Fibroblast of lung (primary cell): ENCODE measurements at regions not wholly inside any gene's neighbourhood (a gene's known extent, or its start where the extent isn't known, plus 50 kb on each side); places are given as distances from the start of the nearest gene placed in this dataset.
"Not testable (repeated sequence)": the region's sequence is repeated elsewhere in the genome, so short reads cannot be mapped to it uniquely, and the experiment has no call there.

Experiments
- DNase-seq, 2 donors: peaks; one replicate each; pipeline versions ENCODE4 v3.0.0 to v3.0.0-alpha.2; 2010; ENCODE audit warnings: low read depth in 2 of 2
- H2AFZ ChIP-seq: 2 replicates; pipeline ENCODE4 v1.5.1; 2012; ENCODE audit warnings: low read length, control low read depth, inconsistent platforms
- H3K27ac ChIP-seq: 2 replicates; pipeline ENCODE4 v1.5.1; 2011; ENCODE audit warnings: low read length, control low read depth; ENCODE audit not compliant: insufficient read depth
- H3K27me3 ChIP-seq: 2 replicates; pipeline ENCODE4 v1.5.1; 2011; ENCODE audit warnings: mild to moderate bottlenecking, low read length; ENCODE audit not compliant: control insufficient read depth, insufficient read depth
- H3K36me3 ChIP-seq: 2 replicates; pipeline ENCODE4 v1.5.1; 2011; ENCODE audit warnings: low read length; ENCODE audit not compliant: control insufficient read depth, insufficient read depth
- H3K4me1 ChIP-seq: 2 replicates; pipeline ENCODE4 v1.5.1; 2011; ENCODE audit warnings: low read length; ENCODE audit not compliant: control insufficient read depth, insufficient read depth; ENCODE audit errors: extremely low read depth
- H3K4me2 ChIP-seq: 2 replicates; pipeline ENCODE4 v1.5.1; 2011; ENCODE audit warnings: low read length, control low read depth; ENCODE audit not compliant: insufficient read depth; ENCODE audit errors: extremely low read depth
- H3K4me3 ChIP-seq, 4 experiments: fragments of 200-600 bp in 1 of 4; sonication (generic) in 1 of 4; replicated peaks in 1 of 4; 2 replicates each; pipeline ENCODE4 v1.5.1; 2011 to 2016; ENCODE audit warnings: low read length in 4 of 4, low read depth in 3 of 4, mild to moderate bottlenecking in 3 of 4, control low read depth in 2 of 4, inconsistent platforms in 1 of 4, mixed read lengths in 1 of 4; ENCODE audit not compliant: insufficient read depth in 1 of 4; ENCODE audit errors: control extremely low read depth in 1 of 4
- H3K79me2 ChIP-seq: 2 replicates; pipeline ENCODE4 v1.5.1; 2012; ENCODE audit warnings: mild to moderate bottlenecking, low read length, inconsistent platforms; ENCODE audit not compliant: control insufficient read depth, insufficient read depth
- H3K9ac ChIP-seq: 2 replicates; pipeline ENCODE4 v1.5.1; 2011; ENCODE audit warnings: mild to moderate bottlenecking, low read length, control low read depth; ENCODE audit not compliant: insufficient read depth
- H3K9me3 ChIP-seq: 2 replicates; pipeline ENCODE4 v1.5.1; 2012; ENCODE audit warnings: low read depth, low read length; ENCODE audit not compliant: control insufficient read depth, insufficient read depth
- H4K20me1 ChIP-seq: 2 replicates; pipeline ENCODE4 v1.5.1; 2011; ENCODE audit warnings: low read length; ENCODE audit not compliant: control insufficient read depth, insufficient read depth; ENCODE audit errors: extremely low read depth
- CTCF ChIP-seq, 2 donors: IDR thresholded peaks in 1 of 2; conservative IDR thresholded peaks in 1 of 2; 1 replicate in 1 of 2; 2 replicates in 1 of 2; pipeline ENCODE4 v1.5.1; 2011 to 2012; ENCODE audit warnings: low read length in 2 of 2, control low read depth in 1 of 2, inconsistent platforms in 1 of 2, low read depth in 1 of 2, mild to moderate bottlenecking in 1 of 2
- EZH2 ChIP-seq: IDR thresholded peaks from 2 replicates; pipeline ENCODE4 v1.5.1; 2012; ENCODE audit warnings: low read length, control low read depth, mild to moderate bottlenecking; ENCODE audit errors: missing control alignments

GRCh38 chr1:194629011-194629410 lies 1442.6 kb upstream of the B3GALT2 start:
- H3K79me2 ChIP-seq: no peaks in the 10 kb centered on the region
- no peaks in the 10 kb centered on the region for H4K20me1 ChIP-seq
- peak in 1 of 2 donors; percentile 28 for DNase-seq
- no peaks in the 10 kb centered on the region for H3K36me3 ChIP-seq
- no peak overlapping the region for H3K4me3 ChIP-seq
- no peak overlapping the region for H3K27ac ChIP-seq
- no peaks in the 10 kb centered on the region for H3K27me3 ChIP-seq
- H2AFZ ChIP-seq: no peak overlapping the region
- no peak overlapping the region for H3K4me2 ChIP-seq
- H3K4me1 ChIP-seq: no peaks in the 10 kb centered on the region
- TF ChIP-seq EZH2: no peak
- no peak for TF ChIP-seq CTCF (conservative IDR thresholded peaks at IDR 0.05 in 1 of 2, IDR thresholded peaks at IDR 0.05 in 1 of 2; ENCODE audit: low read depth in 1 of 2, low read length in 2 of 2)
- no peaks in the 10 kb centered on the region for H3K9me3 ChIP-seq
- H3K9ac ChIP-seq: no peak overlapping the region

GRCh38 chr1:194624833-194625232 lies 1438.4 kb upstream of the B3GALT2 start:
- Histone ChIP-seq H3K27ac (no peak overlapping the region), H3K4me1 (no peaks in the 10 kb centered on the region), H3K9me3 (no peaks in the 10 kb centered on the region), H3K4me2 (no peak overlapping the region), H4K20me1 (no peaks in the 10 kb centered on the region), H3K27me3 (no peaks in the 10 kb centered on the region), H3K79me2 (no peaks in the 10 kb centered on the region), H3K4me3 (no peak overlapping the region), H2AFZ (no peak overlapping the region), H3K36me3 (no peaks in the 10 kb centered on the region), H3K9ac (no peak overlapping the region)
- no peak for TF ChIP-seq CTCF (conservative IDR thresholded peaks at IDR 0.05 in 1 of 2, IDR thresholded peaks at IDR 0.05 in 1 of 2; ENCODE audit: low read depth in 1 of 2, low read length in 2 of 2)
- TF ChIP-seq EZH2: no peak
- DNase-seq: no peak

- Histone ChIP-seq H3K4me2 (no peak overlapping the region), H4K20me1 (no peaks in the 10 kb centered on the region), H2AFZ (no peak overlapping the region), H3K27me3 (no peaks in the 10 kb centered on the region), H3K36me3 (no peaks in the 10 kb centered on the region), H3K9me3 (no peaks in the 10 kb centered on the region), H3K4me1 (no peaks in the 10 kb centered on the region), H3K9ac (no peak overlapping the region), H3K4me3 (no peak overlapping the region), H3K79me2 (no peaks in the 10 kb centered on the region), H3K27ac (no peak overlapping the region)
- no peak for TF ChIP-seq CTCF (conservative IDR thresholded peaks at IDR 0.05 in 1 of 2, IDR thresholded peaks at IDR 0.05 in 1 of 2; ENCODE audit: low read depth in 1 of 2, low read length in 2 of 2)
- no peak for DNase-seq
Measured at GRCh38 chr1:194618101-194618500, 1431.7 kb upstream of the B3GALT2 start.

- H4K20me1 ChIP-seq, DNase-seq, H2AFZ ChIP-seq, H3K27me3 ChIP-seq, H3K9me3 ChIP-seq, H3K4me2 ChIP-seq, H3K36me3 ChIP-seq, H3K79me2 ChIP-seq, H3K4me3 ChIP-seq, H3K27ac ChIP-seq, H3K9ac ChIP-seq, H3K4me1 ChIP-seq: not testable (repeated sequence)
Measured at GRCh38 chr1:194617272-194617671, 1430.9 kb upstream of the B3GALT2 start.
